GF-D8 (cell line): ENCODE measurements at regions not wholly inside any gene's neighbourhood (a gene's known extent, or its start where the extent isn't known, plus 50 kb on each side); places are given as distances from the start of the nearest gene placed in this dataset.
"Not testable (repeated sequence)": the region's sequence is repeated elsewhere in the genome, so short reads cannot be mapped to it uniquely, and the experiment has no call there.

Experiments used
- DNase-seq: peaks from one replicate; lab custom pipeline; 2025; lab: John Stamatoyannopoulos, UW

- no peak for DNase-seq
Observed at GRCh38 chr19:30817965-30818567, 445.9 kb downstream of the ZNF536 start.

DNA sequence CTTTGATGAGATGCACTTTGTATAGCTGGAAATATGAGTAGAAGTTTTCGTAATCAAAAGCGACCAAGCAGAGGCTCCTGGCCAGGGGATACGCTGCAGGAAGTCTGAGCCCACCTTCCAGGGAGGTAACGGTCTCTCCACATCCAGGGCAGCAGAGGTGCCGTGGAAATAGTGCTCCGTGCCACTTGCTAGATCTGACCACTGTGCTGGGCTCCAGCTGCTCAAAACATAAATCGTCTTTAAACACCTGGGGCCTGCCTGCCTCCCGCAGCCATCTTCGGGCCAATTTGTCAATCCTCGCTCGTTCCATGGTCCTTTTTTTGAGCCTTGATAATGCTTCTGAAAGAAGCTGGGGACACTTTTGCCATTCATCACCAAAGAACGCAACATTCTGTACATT lies 445.0 kb downstream of the ZNF536 start:
- no peak for DNase-seq

- no peak for DNase-seq
Observed at GRCh38 chr19:30815889-30816580, 443.9 kb downstream of the ZNF536 start.

DNA sequence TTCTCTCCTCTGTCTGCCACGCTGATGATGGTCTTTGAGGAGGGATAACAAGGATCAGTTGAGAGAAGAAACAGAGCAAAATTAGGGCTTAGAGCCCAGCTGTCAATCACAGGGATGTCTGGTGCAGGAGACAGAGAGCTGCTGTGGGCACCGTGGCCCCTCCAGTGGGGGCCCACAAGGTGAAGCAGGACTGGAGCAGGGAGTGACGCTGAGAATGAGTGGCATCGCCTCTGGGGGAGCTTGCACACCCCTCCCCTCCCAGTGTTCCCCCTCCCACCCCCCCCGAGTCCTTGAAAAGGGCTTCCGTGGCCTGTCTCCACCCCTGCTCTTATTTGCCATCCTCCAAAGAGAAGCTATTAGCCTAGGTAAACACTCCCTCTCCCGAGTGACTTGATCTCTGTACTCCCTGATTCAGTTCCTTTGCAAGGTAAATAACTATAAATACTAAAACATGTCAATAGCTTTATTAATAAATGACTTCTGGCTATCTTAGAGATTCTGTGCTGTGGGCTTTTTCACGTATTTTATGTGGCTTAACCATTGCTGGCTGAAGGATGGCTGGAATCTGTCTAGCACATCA lies 440.0 kb downstream of the ZNF536 start:
- DNase-seq, result no peak

DNA sequence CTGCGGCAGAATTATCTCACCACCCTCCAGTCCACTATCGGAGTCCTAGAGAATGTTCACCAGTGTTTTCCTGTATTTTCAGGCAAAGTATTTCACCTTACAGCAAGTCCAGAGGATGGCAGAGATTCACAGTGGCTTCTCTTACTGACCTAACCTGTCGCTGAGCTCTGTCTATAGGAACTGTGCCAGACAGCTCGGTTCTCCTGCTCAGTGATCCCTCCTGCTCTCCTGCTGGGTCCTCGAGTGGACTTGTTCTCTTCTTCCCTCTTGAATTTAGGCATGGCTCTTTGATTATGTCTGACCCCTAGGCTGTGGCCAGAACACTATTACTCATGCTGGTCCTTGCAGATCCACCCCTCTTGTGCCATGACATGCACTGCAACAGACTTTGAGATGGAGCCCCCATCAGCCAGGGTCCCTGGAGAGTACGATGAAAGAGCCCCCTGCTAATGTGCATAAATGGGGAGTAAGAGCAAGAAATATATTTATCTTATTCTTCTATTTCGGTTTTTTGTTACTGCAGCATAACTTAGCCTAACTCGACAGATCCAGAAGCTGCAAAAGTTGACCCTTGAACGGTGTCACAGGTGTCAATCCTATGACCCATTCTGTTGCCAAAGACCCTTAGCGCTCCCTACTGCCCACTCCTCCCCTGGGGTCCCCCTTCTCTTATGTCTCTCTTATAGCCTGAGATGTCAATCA lies 439.4 kb downstream of the ZNF536 start:
- DNase-seq, result no peak

DNA sequence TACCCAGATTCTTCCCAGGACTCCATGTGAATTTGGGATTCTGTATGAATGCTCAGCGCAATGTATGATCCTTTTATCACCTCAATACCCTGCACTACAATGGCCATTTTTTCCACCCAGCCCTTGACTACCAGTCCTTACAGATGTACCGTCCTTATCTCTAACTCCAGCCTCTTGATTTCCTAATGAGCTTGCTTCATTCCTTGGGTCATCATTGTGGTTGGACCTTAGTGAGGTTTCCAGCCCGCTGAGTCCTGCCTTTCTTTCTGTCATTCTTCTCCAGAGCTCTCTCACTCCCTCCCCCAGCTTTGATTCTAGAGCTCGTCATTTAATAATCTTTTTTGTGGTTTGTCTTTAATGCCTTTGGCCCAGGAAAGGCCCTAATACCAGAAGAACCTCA lies 438.5 kb downstream of the ZNF536 start:
- DNase-seq, result no peak

DNA sequence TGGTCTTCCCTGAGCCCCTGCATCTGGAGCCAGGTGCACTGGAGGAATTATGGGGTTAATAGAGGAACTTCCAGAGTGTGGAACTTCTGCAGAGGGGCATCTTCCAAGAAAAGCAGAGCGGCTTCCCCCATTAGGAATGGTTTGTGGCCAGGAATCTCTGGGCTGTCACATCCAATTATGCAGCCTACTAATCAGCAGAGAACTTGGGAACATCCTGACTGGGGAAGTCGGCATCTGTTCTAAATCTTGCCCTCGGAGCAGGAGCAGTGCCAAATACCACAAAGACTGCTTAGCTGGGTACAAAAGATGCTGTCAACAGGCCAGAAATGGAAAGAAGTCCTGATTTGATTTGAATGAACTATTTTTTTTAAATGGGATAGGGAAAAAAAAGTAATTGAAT lies 435.1 kb downstream of the ZNF536 start:
- DNase-seq, result no peak

GRCh38 chr19:30806311-30806710 lies 434.1 kb downstream of the ZNF536 start:
- DNase-seq, result no peak

- DNase-seq, result no peak
Observed at GRCh38 chr19:30804751-30805150, 432.6 kb downstream of the ZNF536 start.

DNA sequence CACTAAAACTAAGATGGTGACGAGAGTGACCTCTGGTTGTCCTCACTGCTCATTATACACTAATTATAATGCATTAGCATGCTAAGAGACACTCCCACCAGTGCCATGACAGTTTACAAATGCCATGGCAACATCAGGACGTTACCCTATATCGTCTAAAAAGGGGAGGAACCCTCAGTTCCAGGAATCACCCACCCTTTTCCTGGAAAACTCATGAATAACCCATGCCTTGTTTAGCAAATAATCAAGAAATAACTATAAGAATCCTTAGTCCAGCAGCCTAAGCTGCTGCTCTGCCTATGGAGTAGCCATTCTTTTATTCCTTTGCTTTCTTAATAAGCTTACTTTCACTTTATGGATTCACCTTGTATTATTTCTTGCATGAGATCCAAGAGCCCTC lies 432.1 kb downstream of the ZNF536 start:
- DNase-seq, result not testable (repeated sequence)

- DNase-seq, result no peak
Observed at GRCh38 chr19:30802424-30803013, 430.3 kb downstream of the ZNF536 start.

- no peak for DNase-seq
Observed at GRCh38 chr19:30799865-30800755, 427.9 kb downstream of the ZNF536 start.

DNA sequence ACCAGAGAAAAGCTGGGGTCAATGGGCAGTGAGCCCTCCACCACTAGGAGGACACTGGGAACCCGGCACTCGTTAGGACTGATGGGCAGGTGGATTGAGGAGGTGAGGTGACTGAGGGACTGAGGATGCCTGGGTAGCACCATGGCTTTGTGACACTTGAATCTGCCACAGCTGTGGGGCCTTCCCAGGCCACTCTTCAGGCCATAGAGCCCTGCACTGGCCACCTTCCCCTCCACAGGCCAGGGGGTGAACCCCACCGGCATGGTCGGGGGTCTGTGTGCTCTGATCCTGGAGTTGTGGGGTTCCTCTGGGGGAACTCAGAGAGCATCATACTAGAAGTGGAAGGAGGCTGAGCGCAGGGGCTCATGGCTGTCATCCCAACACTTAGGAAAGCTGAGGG lies 423.5 kb downstream of the ZNF536 start:
- DNase-seq, result no peak

- no peak for DNase-seq
Observed at GRCh38 chr19:30792561-30793505, 420.6 kb downstream of the ZNF536 start.

GRCh38 chr19:30791088-30791487 lies 418.9 kb downstream of the ZNF536 start:
- DNase-seq, result no peak

- no peak for DNase-seq
Observed at GRCh38 chr19:30790056-30790680, 418.0 kb downstream of the ZNF536 start.

DNA sequence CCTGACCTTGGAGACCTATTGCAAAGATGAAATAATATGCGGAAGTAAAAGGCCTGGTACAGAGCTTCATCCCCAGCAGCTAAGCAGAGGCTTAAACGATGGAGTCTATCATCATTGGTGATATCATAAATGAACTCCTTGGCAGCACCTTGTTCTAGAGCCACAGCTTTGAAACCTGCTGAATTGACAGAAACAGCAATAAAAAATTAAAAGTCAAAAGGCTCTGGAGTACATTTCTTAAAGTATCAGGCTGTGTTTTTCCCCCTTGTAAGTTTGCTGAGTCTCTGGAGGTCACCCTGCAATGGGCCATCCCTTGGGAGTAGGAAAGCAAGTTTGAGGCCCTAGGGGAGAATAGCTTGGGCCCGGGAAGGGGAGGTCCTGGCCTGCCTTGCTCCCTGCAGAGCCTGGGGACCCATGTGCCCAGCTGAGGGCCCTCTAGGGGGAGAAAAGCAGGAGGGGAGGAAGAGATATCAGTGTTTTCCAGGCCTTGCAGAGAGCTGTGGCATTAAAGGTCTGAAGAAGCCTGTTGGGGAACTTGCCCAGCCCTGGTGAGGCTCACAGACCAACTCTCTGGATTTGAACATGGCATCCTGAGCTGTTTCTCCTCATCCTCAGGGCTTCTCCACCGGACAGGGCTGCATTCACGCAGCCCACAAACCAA lies 416.1 kb downstream of the ZNF536 start:
- DNase-seq, result no peak

DNA sequence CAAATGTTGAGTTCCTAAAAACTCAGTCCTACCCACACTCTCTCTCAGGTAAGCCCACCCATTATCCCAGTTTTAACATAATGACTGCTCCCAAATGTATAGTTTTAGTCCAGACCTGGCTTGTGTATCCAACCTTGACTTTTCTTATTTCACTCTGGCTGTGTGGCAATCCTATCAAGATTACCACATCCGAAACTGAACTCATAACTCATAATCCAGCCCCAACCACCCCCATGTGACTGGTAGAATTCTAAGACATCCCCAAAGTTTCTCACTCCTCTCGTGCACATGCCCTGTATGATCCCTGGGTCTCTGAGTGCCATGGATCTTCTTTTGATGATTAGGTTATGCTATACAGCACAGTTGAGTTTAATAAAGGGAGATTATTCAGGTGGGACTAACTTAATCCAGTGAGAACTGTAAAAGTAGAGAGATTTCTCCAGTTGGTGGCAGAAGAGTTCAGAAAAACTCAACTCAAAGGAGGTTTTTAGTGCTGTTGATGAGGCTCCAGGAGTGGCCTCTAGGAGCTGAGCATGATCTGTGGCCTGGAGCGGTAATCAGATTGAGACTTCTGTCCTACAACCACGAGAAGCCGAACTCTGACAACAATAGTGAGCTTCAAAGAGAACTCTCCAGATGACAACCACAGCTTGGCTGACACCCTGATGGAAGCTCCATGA lies 413.4 kb downstream of the ZNF536 start:
- no peak for DNase-seq
